H1 (cell line): ENCODE measurements at regions not wholly inside any gene's neighbourhood (a gene's known extent, or its start where the extent isn't known, plus 50 kb on each side); places are given as distances from the start of the nearest gene placed in this dataset.

Experiments used
- CTCF ChIA-PET: fragments of 300-600 bp; sonication (Branson Sonifier 250); formaldehyde crosslinking; loops from one replicate; lab custom pipeline; 2021; ENCODE audit not compliant: partially characterized antibody; lab: Charles Lee
- POLR2A ChIA-PET: fragments of 300-600 bp; sonication (Branson Sonifier 250); formaldehyde crosslinking; loops from one replicate; lab custom pipeline; 2021; ENCODE audit warnings: inconsistent platforms; ENCODE audit not compliant: partially characterized antibody; lab: Charles Lee
- DNase-seq, 2 experiments: peaks; one replicate each; pipeline versions ENCODE4 v3.0.0 to v3.0.0-alpha.2; 2010 to 2022; ENCODE audit warnings: low spot score in 2 of 2, low read depth in 1 of 2, mixed read lengths in 1 of 2
- FAIRE-seq: peaks from 2 replicates; lab custom pipeline; 2011; peaks lifted over from hg19 to GRCh38; lab: Jason Lieb, UNC
- H2AFZ ChIP-seq: 2 replicates; pipeline ENCODE4 v1.8.1; 2012; ENCODE audit warnings: low read length, inconsistent platforms
- H2AK5ac ChIP-seq: 2 replicates; pipeline ENCODE4 v1.6.1; 2013; ENCODE audit warnings: low read depth, low read length
- H2BK120ac ChIP-seq: replicated peaks from 2 replicates; pipeline ENCODE3; 2013; ENCODE audit warnings: low read depth, low read length, inconsistent platforms
- H2BK12ac ChIP-seq: 2 replicates; pipeline ENCODE4 v1.6.1; 2013; ENCODE audit warnings: low read depth, low read length
- H2BK15ac ChIP-seq: 2 replicates; pipeline ENCODE4 v1.6.1; 2013; ENCODE audit warnings: low read length
- H2BK20ac ChIP-seq: 2 replicates; pipeline ENCODE4 v1.6.1; 2013; ENCODE audit warnings: low read length
- H2BK5ac ChIP-seq: 2 replicates; pipeline ENCODE4 v1.6.1; 2013; ENCODE audit warnings: low read depth, low read length
- H3K14ac ChIP-seq: 2 replicates; pipeline ENCODE4 v1.6.1; 2013; ENCODE audit warnings: inconsistent platforms; ENCODE audit not compliant: insufficient read length
- H3K18ac ChIP-seq: 2 replicates; pipeline ENCODE4 v1.6.1; 2013; ENCODE audit warnings: low read length; ENCODE audit errors: extremely low read depth
- H3K23ac ChIP-seq: 2 replicates; pipeline ENCODE4 v1.6.1; 2013; ENCODE audit warnings: inconsistent platforms; ENCODE audit not compliant: insufficient read length
- H3K23me2 ChIP-seq: 2 replicates; pipeline ENCODE4 v1.6.1; 2013; ENCODE audit warnings: low read depth, low read length
- H3K27ac ChIP-seq: 2 replicates; pipeline ENCODE4 v1.6.1; 2011; ENCODE audit warnings: low read depth, low read length, inconsistent platforms
- H3K27me3 ChIP-seq, 4 experiments: replicated peaks in 1 of 4; 1 replicate in 1 of 4; 2 replicates in 3 of 4; pipeline versions ENCODE4 v1.6.1 to v1.8.1; 2011 to 2013; ENCODE audit warnings: low read length in 3 of 4, mild to moderate bottlenecking in 3 of 4, inconsistent platforms in 2 of 4, mixed read lengths in 2 of 4, moderate library complexity in 1 of 4; ENCODE audit not compliant: control insufficient read depth in 3 of 4, insufficient read depth in 3 of 4; ENCODE audit errors: extremely low read depth in 1 of 4
- H3K36me3 ChIP-seq, 4 experiments: 2 replicates each; pipeline versions ENCODE4 v1.6.1 to v1.8.1; 2011 to 2013; ENCODE audit warnings: mild to moderate bottlenecking in 4 of 4, low read length in 3 of 4, moderate library complexity in 2 of 4, control low read depth in 1 of 4, inconsistent platforms in 1 of 4; ENCODE audit not compliant: insufficient read depth in 4 of 4, control insufficient read depth in 2 of 4
- H3K4ac ChIP-seq: replicated peaks from 2 replicates; pipeline ENCODE3; 2013; ENCODE audit warnings: low read length, low read depth, mixed read lengths, inconsistent platforms; ENCODE audit not compliant: insufficient read length
- H3K4me1 ChIP-seq, 4 experiments: replicated peaks in 1 of 4; 1 replicate in 1 of 4; 2 replicates in 3 of 4; pipeline versions ENCODE4 v1.6.1 to v1.8.1; 2011 to 2013; ENCODE audit warnings: low read length in 3 of 4, inconsistent platforms in 2 of 4, mixed read lengths in 1 of 4; ENCODE audit not compliant: insufficient read depth in 4 of 4, control insufficient read depth in 3 of 4
- H3K4me2 ChIP-seq, 2 experiments: 2 replicates each; pipeline versions ENCODE4 v1.6.1 to v1.8.1; 2011 to 2013; ENCODE audit warnings: low read depth in 2 of 2, low read length in 2 of 2, control low read depth in 1 of 2, inconsistent platforms in 1 of 2, mild to moderate bottlenecking in 1 of 2; ENCODE audit not compliant: insufficient read depth in 1 of 2
- H3K4me3 ChIP-seq, 4 experiments: fragments of 200-600, 300-600 bp in 1 of 4; sonication (generic), shearing (Covaris generic), sonication (Bioruptor Twin) in 1 of 4; 2 replicates each; pipeline versions ENCODE4 v1.5.1 to v1.8.1; 2011 to 2016; ENCODE audit warnings: low read length in 4 of 4, low read depth in 3 of 4, control low read depth in 2 of 4, inconsistent platforms in 2 of 4, mild to moderate bottlenecking in 2 of 4, mixed read lengths in 1 of 4, moderate library complexity in 1 of 4; ENCODE audit not compliant: insufficient read depth in 2 of 4; ENCODE audit errors: extremely low read depth in 1 of 4
- H3K56ac ChIP-seq: replicated peaks from 2 replicates; pipeline ENCODE3; 2013; ENCODE audit warnings: low read depth, mild to moderate bottlenecking, mixed read lengths, low read length, inconsistent platforms; ENCODE audit not compliant: insufficient read length
- H3K79me1 ChIP-seq: 2 replicates; pipeline ENCODE4 v1.6.1; 2013; ENCODE audit warnings: low read depth, low read length, control low read depth
- H3K79me2 ChIP-seq, 2 experiments: 2 replicates each; pipeline versions ENCODE4 v1.6.1 to v1.8.1; 2012 to 2013; ENCODE audit warnings: low read length in 2 of 2, mild to moderate bottlenecking in 2 of 2, inconsistent platforms in 1 of 2; ENCODE audit not compliant: insufficient read depth in 2 of 2, control insufficient read depth in 1 of 2
- H3K9ac ChIP-seq, 4 experiments: replicated peaks in 1 of 4; 1 replicate in 1 of 4; 2 replicates in 3 of 4; pipeline versions ENCODE4 v1.6.1 to v1.8.1; 2011 to 2013; ENCODE audit warnings: low read depth in 3 of 4, low read length in 3 of 4, control low read depth in 2 of 4, mild to moderate bottlenecking in 2 of 4, moderate library complexity in 2 of 4, inconsistent platforms in 1 of 4; ENCODE audit errors: extremely low read depth in 1 of 4
- H3K9me3 ChIP-seq, 2 experiments: 2 replicates each; pipeline versions ENCODE4 v1.6.1 to v1.8.1; 2012 to 2013; ENCODE audit warnings: mild to moderate bottlenecking in 2 of 2, moderate library complexity in 2 of 2, control low read depth in 1 of 2, inconsistent platforms in 1 of 2, low read depth in 1 of 2, low read length in 1 of 2, mixed read lengths in 1 of 2; ENCODE audit not compliant: insufficient read depth in 2 of 2
- H4K20me1 ChIP-seq, 2 experiments: replicated peaks in 1 of 2; 2 replicates each; pipeline versions ENCODE3 to v1.8.1; 2011 to 2013; ENCODE audit warnings: inconsistent platforms in 2 of 2, low read length in 2 of 2, mild to moderate bottlenecking in 1 of 2; ENCODE audit not compliant: insufficient read depth in 2 of 2, control insufficient read depth in 1 of 2
- H4K5ac ChIP-seq: 2 replicates; pipeline ENCODE4 v1.6.1; 2013; ENCODE audit warnings: low read length, low read depth, mixed read lengths, inconsistent platforms; ENCODE audit not compliant: insufficient read length
- H4K8ac ChIP-seq: 2 replicates; pipeline ENCODE4 v1.8.0; 2013; ENCODE audit warnings: mild to moderate bottlenecking, moderate library complexity, low read length, inconsistent platforms; ENCODE audit not compliant: insufficient read depth; ENCODE audit errors: extremely low read depth
- H4K91ac ChIP-seq: replicated peaks from 2 replicates; pipeline ENCODE3; 2013; ENCODE audit warnings: low read length, mixed read lengths, inconsistent platforms; ENCODE audit not compliant: insufficient read length
- KDM1A ChIP-seq: fragments of 200-600, 300-600 bp; sonication (generic); IDR thresholded peaks from 2 replicates; pipeline ENCODE4 v1.7.1; 2016; ENCODE audit warnings: mild to moderate bottlenecking, low read length, borderline replicate concordance
- NANOG ChIP-seq: IDR thresholded peaks from 2 replicates; pipeline ENCODE4 v1.6.1; 2011; ENCODE audit warnings: low read length, low read depth, mild to moderate bottlenecking, inconsistent platforms; ENCODE audit not compliant: insufficient read depth, poor library complexity, severe bottlenecking
- SIX5 ChIP-seq: IDR thresholded peaks from 2 replicates; pipeline ENCODE4 v1.6.1; 2011; ENCODE audit warnings: mild to moderate bottlenecking, low read depth, low read length
- TCF12 ChIP-seq: IDR thresholded peaks from 2 replicates; pipeline ENCODE4 v1.6.1; 2011; ENCODE audit warnings: low read depth, mild to moderate bottlenecking, low read length
- WGBS, 2 experiments: shearing (Covaris generic) in 1 of 2; methylation state at CpG; one replicate each; pipeline versions ENCODE4 v1.1.6 to v1.1.7; 2013 to 2015; ENCODE audit warnings: low lambda C conversion rate in 2 of 2, mixed read lengths in 2 of 2, inconsistent platforms in 1 of 2, low coverage in 1 of 2, missing lambda C conversion rate in 1 of 2; ENCODE audit not compliant: insufficient replicate concordance in 2 of 2, insufficient coverage in 1 of 2, insufficient read length in 1 of 2; ENCODE audit errors: extremely low coverage in 1 of 2, missing lambda C conversion rate in 1 of 2; 5-methylcytosine and 5-hydroxymethylcytosine counted together

- Histone ChIP-seq H2BK15ac (no peak overlapping the region), H4K8ac (no peak overlapping the region), H3K27ac (no peak overlapping the region), H2BK12ac (no peak overlapping the region), H2AFZ (no peak overlapping the region), H3K4ac (no peak overlapping the region), H3K23me2 (no peaks in the 10 kb centered on the region), H3K36me3 (no peaks in the 10 kb centered on the region), H3K23ac (no peak overlapping the region), H2BK120ac (no peak overlapping the region), H2BK20ac (no peak overlapping the region), H3K4me1 (no peaks in the 10 kb centered on the region), H4K5ac (no peak overlapping the region), H2BK5ac (no peak overlapping the region), H3K9me3 (no peaks in the 10 kb centered on the region), H2AK5ac (no peak overlapping the region), H3K4me3 (no peak overlapping the region), H4K91ac (no peak overlapping the region), H3K4me2 (no peak overlapping the region), H3K9ac (no peak overlapping the region), H3K14ac (no peak overlapping the region), H3K79me1 (no peaks in the 10 kb centered on the region), H3K56ac (no peak overlapping the region), H3K18ac (no peak overlapping the region), H4K20me1 (no peaks in the 10 kb centered on the region), H3K27me3 (no peaks in the 10 kb centered on the region), H3K79me2 (no peaks in the 10 kb centered on the region)
- TF ChIP-seq NANOG (no peak), TCF12 (no peak), KDM1A (no peak), SIX5 (no peak)
- FAIRE-seq = no peak
- WGBS, 2 experiments = 100% methylated on average over 1 of the region's 1 CpG; no CpG with 5 or more reads in 1 of the 2 experiments
- DNase-seq = no peak
- ChIA-PET CTCF (interaction anchor here (0.6 to 1.7 kb wide), 2 partner anchors 31 to 1353 kb away, joined by 3 read pairs; no protein-coding TSS in a partner anchor), POLR2A (no interaction called here)
Measured at GRCh38 chr21:28714777-28715464, 277.8 kb downstream of the LTN1 start.
